ENCODE measurements at regions not wholly inside any gene's neighbourhood (a gene's known extent, or its start where the extent isn't known, plus 50 kb on each side); places are given as distances from the start of the nearest gene placed in this dataset.
"Not testable (repeated sequence)": the region's sequence is repeated elsewhere in the genome, so short reads cannot be mapped to it uniquely, and the experiment has no call there.

GRCh38 chr6:56719315-56720058 lies 76.8 kb upstream of the DST start:
- DNase-seq (ENCODE audit: low spot score), result not testable (repeated sequence)

- no peak for DNase-seq (ENCODE audit: low spot score)
These were observed 75.5 kb upstream of the DST start for GRCh38 chr6:56718236-56718635.

- DNase-seq (ENCODE audit: low spot score), result no peak
These were observed 73.5 kb upstream of the DST start for GRCh38 chr6:56716229-56716628.

- no peak for DNase-seq (ENCODE audit: low spot score)
These were observed 73.1 kb upstream of the DST start for GRCh38 chr6:56715741-56716140.

GRCh38 chr6:56714982-56715456 lies 72.3 kb upstream of the DST start:
- peak; percentile 64 for DNase-seq (ENCODE audit: low spot score)

- peak; percentile 35 for DNase-seq (ENCODE audit: low spot score)
These were observed 71.6 kb upstream of the DST start for GRCh38 chr6:56714273-56714672.

GRCh38 chr6:56713254-56713672 lies 70.6 kb upstream of the DST start:
- peak; percentile 69 for DNase-seq (ENCODE audit: low spot score)

- DNase-seq (ENCODE audit: low spot score), result no peak
These were observed 68.3 kb upstream of the DST start for GRCh38 chr6:56710967-56711366.

- no peak for DNase-seq (ENCODE audit: low spot score)
These were observed 67.0 kb upstream of the DST start for GRCh38 chr6:56709650-56710049.

GRCh38 chr6:56708810-56709597 lies 66.3 kb upstream of the DST start:
- DNase-seq (ENCODE audit: low spot score), result peak; percentile 58

- DNase-seq (ENCODE audit: low spot score), result no peak
These were observed 64.5 kb upstream of the DST start for GRCh38 chr6:56706981-56707726.

GRCh38 chr6:56699066-56699654 lies 56.5 kb upstream of the DST start:
- peak; percentile 66 for DNase-seq (ENCODE audit: low spot score)

- DNase-seq (ENCODE audit: low spot score), result no peak
These were observed 53.0 kb upstream of the DST start for GRCh38 chr6:56695702-56696101.

- peak; percentile 46 for DNase-seq (ENCODE audit: low spot score)
These were observed 51.3 kb upstream of the DST start for GRCh38 chr6:56694002-56694401.

- DNase-seq (ENCODE audit: low spot score), result peak; percentile 91
These were observed 50.5 kb upstream of the DST start for GRCh38 chr6:56693246-56693607.

- peak; percentile 66 for DNase-seq (ENCODE audit: low spot score)
These were observed 50.0 kb upstream of the DST start for GRCh38 chr6:56692523-56693245.
